Pons (tissue), 1 donor: ENCODE measurements at regions not wholly inside any gene's neighbourhood (a gene's known extent, or its start where the extent isn't known, plus 50 kb on each side); places are given as distances from the start of the nearest gene placed in this dataset.

ENCODE experiments used
- DNase-seq: peaks from one replicate; pipeline ENCODE4 v3.0.0-alpha.2; 2016; ENCODE audit warnings: low spot score

DNA sequence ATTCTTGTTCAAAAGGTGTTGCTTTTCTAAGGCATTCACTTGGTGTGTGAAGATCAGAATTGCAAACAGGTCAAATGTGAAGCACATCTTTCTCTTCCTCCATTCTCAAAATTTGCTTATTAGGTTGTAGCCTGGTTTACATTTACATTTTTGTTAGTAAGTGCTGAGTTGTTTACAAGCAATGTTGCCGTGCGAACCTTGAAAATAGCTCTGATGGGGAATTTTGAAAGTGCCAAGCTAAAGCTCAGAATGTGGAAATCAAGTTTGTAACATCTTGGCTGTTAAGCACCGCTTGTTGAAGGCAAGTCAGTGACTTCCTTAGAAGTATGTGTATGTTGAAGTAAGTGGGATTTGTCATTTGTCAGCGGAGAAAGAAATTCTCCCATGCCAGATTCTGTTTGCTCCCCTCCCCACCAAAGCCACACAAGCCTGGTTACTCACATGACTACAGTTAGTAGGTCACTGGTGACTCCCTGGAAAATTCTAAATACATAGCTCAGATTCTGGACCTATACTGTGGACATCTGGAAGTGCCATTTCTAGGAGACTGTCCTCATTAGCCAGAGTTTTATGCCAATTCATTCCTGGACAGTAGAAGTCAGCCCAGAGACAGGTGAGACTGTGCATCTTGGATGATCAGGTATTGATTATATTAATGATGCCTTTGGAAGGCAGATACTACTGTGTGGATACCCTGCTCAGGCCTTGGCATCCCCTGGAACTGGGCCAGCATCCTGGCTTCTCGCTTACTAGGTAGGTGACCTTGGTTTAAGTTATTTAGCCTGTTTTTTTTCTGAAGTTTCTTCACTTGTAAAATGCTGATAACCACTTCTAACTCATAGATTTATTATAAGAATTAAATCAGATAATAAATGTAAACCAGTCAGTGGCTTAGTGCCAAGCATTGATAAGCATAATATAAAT is 390.6 kb upstream of the SEMA6D start:
- DNase-seq: no peak

DNA sequence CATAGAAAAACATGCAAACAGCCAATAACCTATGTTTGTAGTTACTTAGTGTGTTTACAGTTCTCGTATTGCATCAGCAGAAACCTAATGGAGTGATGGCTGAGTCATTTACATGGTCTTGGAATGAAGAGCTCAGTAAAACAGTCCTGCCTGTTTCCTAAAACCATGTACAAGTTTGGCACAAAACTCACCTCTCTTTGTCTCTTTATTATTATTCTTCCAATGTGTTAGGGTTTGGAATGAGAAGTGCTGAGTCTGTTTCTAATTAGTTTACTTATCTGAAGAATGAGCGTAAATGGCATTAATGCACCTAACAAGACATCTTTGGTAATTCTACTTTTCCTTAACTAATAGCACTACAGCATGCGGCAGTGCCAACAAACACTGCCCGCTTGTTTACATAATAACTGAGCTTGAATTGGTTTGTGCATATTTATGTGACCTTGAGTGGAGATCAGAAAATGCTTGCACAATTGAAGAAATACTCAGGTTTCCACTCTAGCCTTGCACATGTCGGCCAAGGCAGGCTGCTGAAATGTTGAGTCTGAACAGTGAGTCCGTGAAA is 385.4 kb upstream of the SEMA6D start:
- DNase-seq: no peak

- DNase-seq: no peak
Measured at GRCh38 chr15:47332481-47332880, 384.8 kb upstream of the SEMA6D start.

- no peak for DNase-seq
Measured at GRCh38 chr15:47333734-47334133, 383.6 kb upstream of the SEMA6D start.

DNA sequence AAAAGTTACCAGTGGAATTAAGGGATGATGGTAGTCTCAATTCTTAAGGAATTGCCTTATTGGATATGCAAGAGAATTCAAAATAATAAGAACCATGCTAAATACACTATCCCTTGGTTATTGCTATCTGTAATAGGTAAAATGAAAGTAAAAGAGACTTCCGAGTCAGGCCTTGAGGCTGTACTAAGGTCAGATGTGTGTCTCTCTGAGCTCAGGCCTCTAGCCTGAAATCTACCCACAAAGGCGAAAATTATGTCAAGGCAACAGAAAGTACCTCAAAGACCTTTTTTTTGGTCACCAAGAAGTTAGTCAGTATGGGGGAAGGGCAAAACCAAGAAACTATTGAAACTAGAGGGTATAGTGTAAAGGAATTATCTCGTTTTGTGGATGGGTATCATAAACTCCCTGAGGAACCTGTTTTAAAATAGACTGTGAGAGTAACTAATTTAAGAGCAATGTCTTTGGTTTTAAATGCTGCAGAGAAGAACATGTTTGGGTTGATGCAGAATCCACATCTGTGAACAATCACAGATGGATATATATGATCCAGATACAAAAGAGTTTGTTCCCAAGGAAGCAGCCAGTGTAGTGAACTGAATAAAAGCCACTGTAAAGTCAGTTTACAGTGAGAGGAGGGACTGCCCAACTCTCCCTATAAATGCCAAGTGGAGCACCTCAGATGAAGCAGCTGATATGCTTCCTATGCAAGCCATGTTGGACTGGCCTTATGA is 382.3 kb upstream of the SEMA6D start:
- DNase-seq: no peak

DNA sequence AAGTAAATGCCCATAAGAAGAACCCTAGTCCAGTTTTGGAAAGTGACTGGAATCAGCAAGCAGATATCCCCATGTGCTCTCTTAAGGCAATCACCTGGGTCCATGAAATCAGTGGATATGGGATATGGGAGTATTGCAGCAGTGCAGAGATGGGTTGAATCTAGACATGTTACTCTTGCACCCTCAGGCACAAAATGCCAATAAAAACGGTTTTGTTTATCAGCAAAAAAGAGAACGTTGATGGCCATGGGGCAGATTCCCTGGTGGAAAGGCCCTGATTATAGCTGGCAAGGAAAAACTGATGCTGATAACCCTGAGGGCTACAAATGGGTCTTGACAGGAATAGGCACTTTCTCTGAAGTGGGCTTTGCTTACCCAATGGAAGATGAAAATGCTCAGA is 380.2 kb upstream of the SEMA6D start:
- no peak for DNase-seq

DNA sequence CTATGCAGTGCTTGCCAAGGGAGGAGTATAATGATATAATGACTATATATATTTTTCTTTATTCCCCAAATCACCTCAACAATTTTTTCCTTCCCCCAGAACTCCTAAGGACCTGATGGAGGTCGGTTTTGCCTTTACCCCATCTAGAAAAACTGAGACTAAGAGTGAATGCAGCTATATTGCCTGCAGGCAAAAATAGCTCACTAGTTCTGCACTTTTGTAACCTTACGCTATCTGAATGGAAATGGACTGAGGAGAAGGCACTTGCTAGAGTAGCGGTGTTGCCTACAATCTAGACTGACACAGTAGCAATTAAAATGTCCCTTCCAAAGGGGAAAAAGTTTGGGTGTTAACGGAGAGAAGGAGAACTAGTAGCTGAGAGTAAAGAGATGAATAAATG is 379.5 kb upstream of the SEMA6D start:
- DNase-seq: no peak

GRCh38 chr15:47338771-47339170 is 378.5 kb upstream of the SEMA6D start:
- no peak for DNase-seq

- DNase-seq: no peak
Measured at GRCh38 chr15:47339800-47340570, 377.3 kb upstream of the SEMA6D start.

DNA sequence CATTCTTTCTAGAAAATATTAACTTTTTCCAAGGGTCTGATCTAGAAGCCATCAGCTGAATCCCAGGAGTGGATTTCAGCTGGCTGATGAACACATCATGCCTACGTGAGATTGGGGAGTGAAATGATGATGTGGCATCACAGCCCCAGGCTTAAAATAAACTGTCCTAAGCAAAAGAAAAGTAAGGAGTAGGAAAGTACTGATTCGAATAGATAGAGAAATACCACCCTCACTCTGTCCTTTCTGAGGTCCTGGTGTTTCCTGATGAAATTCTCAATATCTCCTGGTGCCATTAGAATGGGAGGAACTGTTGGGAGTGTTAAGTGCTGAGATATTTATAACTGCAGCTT is 376.8 kb upstream of the SEMA6D start:
- no peak for DNase-seq

DNA sequence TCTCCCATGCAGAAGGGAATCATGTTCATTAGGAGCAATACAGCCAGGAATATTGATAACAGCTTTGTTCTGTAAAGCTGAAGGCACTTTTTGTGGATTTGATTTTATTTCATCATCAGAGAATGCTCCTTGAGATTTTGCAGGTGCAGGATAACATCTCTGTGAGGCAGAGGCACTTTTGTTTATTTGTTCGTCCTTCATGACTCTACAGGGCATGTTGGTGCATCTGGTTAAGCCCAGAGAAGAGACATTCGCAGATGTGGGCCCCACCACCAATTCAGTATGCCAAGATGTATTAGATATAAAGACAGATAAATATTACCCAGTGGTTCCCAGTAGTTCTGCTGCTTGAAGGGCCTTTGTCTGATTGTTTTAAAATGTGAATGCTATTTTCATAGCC is 368.1 kb upstream of the SEMA6D start:
- no peak for DNase-seq

DNA sequence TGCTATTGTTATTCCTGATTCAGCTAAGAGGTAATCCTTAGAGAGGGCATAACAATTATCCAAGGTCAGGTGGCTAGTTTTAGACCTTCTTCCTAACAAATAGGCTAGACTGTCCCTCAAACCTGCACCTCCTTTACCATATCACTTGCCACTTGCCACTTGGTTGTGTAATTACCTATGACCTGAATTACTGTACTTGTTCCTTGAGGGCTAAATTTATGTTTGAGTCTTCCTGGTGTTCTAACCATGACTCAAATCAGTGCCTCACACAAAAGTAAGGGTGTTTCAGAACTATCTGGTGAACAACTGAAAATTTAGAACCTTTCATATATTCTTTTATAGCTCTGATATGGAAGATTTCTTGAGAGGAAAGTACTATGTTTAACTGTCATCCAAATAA is 365.8 kb upstream of the SEMA6D start:
- DNase-seq: no peak

GRCh38 chr15:47352217-47352616 is 365.1 kb upstream of the SEMA6D start:
- DNase-seq: no peak

GRCh38 chr15:47355759-47356158 is 361.5 kb upstream of the SEMA6D start:
- DNase-seq: no peak

- DNase-seq: no peak
Measured at GRCh38 chr15:47356297-47356696, 361.0 kb upstream of the SEMA6D start.

GRCh38 chr15:47358876-47359275 is 358.4 kb upstream of the SEMA6D start:
- DNase-seq: no peak

DNA sequence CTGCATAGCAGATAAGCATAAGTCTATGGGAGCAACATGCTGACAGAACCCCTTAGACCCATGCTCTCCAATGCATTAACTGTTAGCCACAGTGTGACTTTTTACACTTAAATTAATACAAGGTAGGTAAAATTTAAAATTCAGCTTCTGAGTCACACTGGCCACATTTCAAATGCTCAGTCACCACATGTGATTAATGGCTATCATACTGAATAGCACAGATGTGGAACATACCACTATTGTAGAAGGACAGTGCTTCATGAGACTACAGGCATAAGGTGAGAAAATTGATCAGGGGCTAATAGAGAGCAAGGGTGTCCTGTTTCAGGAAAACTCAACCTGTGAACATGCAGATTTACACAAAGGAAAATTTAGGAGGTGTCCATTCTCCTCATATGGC is 357.0 kb upstream of the SEMA6D start:
- DNase-seq: no peak

DNA sequence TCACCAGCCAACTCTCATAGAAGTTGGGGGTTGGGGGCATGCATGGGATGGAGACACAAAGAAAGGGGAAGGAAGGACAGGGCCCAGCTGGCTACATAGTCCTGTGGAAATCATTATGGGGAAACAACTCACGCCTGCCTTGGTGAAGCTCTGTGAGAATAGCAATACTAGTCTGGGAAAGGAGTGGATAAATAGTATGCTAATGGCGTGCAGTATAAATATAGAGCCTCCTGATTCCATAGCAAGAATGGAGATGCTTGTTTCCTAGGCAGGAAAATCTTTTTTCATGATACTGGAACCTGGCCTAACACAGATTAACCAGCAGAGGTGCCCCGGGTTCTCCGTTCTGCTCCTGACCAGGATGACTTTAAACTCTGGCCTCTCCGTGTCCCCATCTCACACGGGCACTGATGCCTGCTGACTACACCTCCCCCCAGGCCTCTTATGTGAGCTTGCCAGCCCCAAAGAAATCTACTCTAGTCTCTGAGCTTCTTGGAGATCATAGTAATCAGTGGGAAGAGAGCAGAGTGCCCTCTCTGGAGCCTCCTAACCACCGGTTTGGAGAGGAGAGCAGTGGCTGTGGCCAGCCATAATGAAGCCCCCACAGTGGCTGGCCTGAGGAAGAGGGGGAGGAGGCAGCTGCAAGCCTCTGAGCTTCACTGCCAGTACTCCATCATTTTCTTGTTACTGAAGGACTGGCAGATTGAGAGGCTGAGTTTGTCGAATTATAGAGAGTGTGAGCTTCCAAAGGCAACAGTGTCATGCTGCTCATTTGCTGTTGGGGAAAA is 355.0 kb upstream of the SEMA6D start:
- no peak for DNase-seq

- no peak for DNase-seq
Measured at GRCh38 chr15:47363653-47364052, 353.7 kb upstream of the SEMA6D start.

DNA sequence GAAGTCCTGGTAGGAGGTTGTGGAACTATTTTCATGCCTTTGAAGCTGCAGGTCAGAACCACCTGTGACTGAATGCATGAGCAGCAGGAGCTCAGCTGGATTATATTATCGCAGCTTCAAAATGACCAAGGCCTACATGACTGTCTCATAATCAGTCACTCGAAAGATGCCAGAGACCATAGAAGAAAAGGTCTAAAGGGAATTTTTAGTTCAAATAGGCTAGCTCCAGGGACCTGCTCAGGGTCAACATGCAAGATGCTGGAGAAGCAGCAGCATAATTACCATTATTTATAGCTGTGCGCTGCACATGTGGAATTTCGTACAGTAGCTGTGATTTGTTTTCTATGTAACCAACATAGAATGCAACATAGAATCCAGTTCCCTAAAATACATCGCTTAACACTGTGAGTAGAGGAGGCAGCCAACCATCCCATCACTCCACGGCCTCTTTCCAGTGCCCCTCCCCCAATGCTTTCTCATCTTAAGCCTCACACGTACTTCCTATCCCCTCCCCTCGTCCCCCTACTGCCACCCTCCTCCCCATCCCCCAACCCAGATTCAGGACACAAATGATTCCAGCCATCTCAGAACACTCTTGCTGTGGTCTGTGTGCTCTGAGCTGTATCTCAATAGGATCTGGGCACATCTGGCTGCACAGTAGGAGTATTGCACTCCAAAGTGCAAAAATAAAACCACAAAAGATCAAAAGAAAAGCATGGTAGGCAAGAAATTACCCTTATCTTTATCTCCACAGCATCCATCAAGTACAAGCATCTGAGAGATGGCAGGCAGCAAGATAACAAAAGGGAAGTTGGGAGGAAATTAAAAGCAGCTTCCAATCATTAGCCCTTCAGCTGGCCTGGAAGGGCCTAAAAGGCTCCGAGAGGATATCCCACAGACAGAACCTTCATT is 352.8 kb upstream of the SEMA6D start:
- no peak for DNase-seq

DNA sequence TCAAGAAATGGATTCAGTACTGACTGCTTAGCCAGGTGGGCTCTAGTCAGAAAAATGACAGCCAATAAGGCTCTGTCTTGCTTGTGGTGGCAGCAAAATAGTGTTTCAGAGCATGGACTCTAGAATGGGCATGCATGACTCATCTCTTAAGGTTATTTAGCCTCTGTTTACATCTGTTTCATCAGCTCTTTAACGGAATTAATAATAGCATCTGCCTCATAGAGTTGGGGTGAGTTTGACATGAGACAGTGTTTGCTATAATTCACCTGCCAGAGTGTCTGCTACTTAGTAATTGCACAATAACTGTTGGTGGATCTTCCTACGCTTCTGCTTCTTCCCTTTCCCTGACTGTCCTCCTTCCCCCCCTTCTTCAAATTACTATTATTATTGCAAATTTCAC is 350.4 kb upstream of the SEMA6D start:
- no peak for DNase-seq
